B cell (primary cell): ENCODE measurements at regions not wholly inside any gene's neighbourhood (a gene's known extent, or its start where the extent isn't known, plus 50 kb on each side); places are given as distances from the start of the nearest gene placed in this dataset.

ENCODE experiments used
- ATAC-seq: fragments of 200-7000 bp; cut with Tn5 transposase; one replicate; pipeline ENCODE4 v1.10.0; 2021; ENCODE audit warnings: low read depth, mild to moderate bottlenecking, moderate number of reproducible peaks, moderate library complexity
- CTCF ChIA-PET: fragments of 350-600 bp; sonication (Branson Sonifier 250); formaldehyde crosslinking; loops from one replicate; lab custom pipeline; 2021; ENCODE audit warnings: antibody characterized with exemption, inconsistent platforms; lab: Charles Lee
- POLR2A ChIA-PET: fragments of 350-600 bp; sonication (Branson Sonifier 250); formaldehyde crosslinking; loops from one replicate; lab custom pipeline; 2021; ENCODE audit warnings: antibody characterized with exemption; lab: Charles Lee
- DNase-seq: peaks from one replicate; pipeline ENCODE4 v3.0.0; 2013
- H2AFZ ChIP-seq: 2 replicates; pipeline ENCODE4 v1.6.1; 2012; ENCODE audit warnings: mild to moderate bottlenecking, low read depth, low read length; ENCODE audit not compliant: insufficient read depth, poor library complexity, severe bottlenecking
- H3K27ac ChIP-seq, 2 donors: 1 replicate in 1 of 2; 2 replicates in 1 of 2; pipeline ENCODE4 v1.5.1; 2012 to 2013; ENCODE audit warnings: low read length in 2 of 2, mild to moderate bottlenecking in 2 of 2, moderate library complexity in 1 of 2
- H3K27me3 ChIP-seq, 4 experiments: fragments of 200-600 bp in 1 of 4; sonication (generic) in 1 of 4; replicated peaks in 1 of 4; 1 replicate in 2 of 4; 2 replicates in 2 of 4; pipeline versions ENCODE4 v1.6.1 to v1.7.0; 2013 to 2016; ENCODE audit warnings: low read length in 3 of 4, mild to moderate bottlenecking in 2 of 4, mixed read lengths in 1 of 4, moderate library complexity in 1 of 4; ENCODE audit not compliant: insufficient read depth in 4 of 4, control insufficient read depth in 3 of 4; ENCODE audit errors: control extremely low read depth in 1 of 4
- H3K36me3 ChIP-seq, 2 experiments: replicated peaks in 1 of 2; 1 replicate in 1 of 2; 2 replicates in 1 of 2; pipeline versions ENCODE4 v1.6.1 to v1.7.1; 2013; ENCODE audit warnings: low read length in 1 of 2; ENCODE audit not compliant: insufficient read depth in 2 of 2, control insufficient read depth in 1 of 2; ENCODE audit errors: control extremely low read depth in 1 of 2, extremely low read depth in 1 of 2
- H3K4me1 ChIP-seq, 2 donors: fragments of 200-600 bp in 1 of 2; sonication (generic) in 1 of 2; 1 replicate in 1 of 2; 2 replicates in 1 of 2; pipeline versions ENCODE4 v1.5.1 to v1.6.1; 2013 to 2017; ENCODE audit warnings: low read length in 2 of 2; ENCODE audit not compliant: control insufficient read depth in 2 of 2, insufficient read depth in 2 of 2
- H3K4me2 ChIP-seq: replicated peaks from 2 replicates; pipeline ENCODE3; 2012; ENCODE audit warnings: mild to moderate bottlenecking, low read depth, low read length; ENCODE audit not compliant: poor library complexity, severe bottlenecking
- H3K4me3 ChIP-seq, 5 experiments: fragments of 200-600 bp in 1 of 5; sonication (generic) in 1 of 5; 1 replicate in 3 of 5; 2 replicates in 2 of 5; pipeline versions ENCODE4 v1.5.1 to v1.7.0; 2011 to 2016; ENCODE audit warnings: low read length in 4 of 5, mild to moderate bottlenecking in 4 of 5, low read depth in 2 of 5, control low read depth in 1 of 5, moderate library complexity in 1 of 5; ENCODE audit not compliant: insufficient read depth in 1 of 5; ENCODE audit errors: control extremely low read depth in 1 of 5, extremely low read depth in 1 of 5
- H3K79me2 ChIP-seq: fragments of 200-600 bp; sonication (generic); one replicate; pipeline ENCODE4 v1.6.0; 2016; ENCODE audit warnings: low read length; ENCODE audit not compliant: control insufficient read depth, insufficient read depth
- H3K9ac ChIP-seq: fragments of 200-600 bp; sonication (generic); 2 replicates; pipeline ENCODE4 v1.6.1; 2017; ENCODE audit warnings: mild to moderate bottlenecking, low read length, moderate library complexity
- H3K9me3 ChIP-seq, 3 donors: one replicate each; pipeline versions ENCODE4 v1.6.1 to v1.7.1; 2013; ENCODE audit warnings: low read length in 2 of 3; ENCODE audit not compliant: control insufficient read depth in 2 of 3, insufficient read depth in 1 of 3; ENCODE audit errors: control extremely low read depth in 1 of 3
- H4K20me1 ChIP-seq: 2 replicates; pipeline ENCODE4 v1.6.0; 2012; ENCODE audit warnings: mild to moderate bottlenecking, low read length; ENCODE audit not compliant: insufficient read depth, control insufficient read depth, poor library complexity, severe bottlenecking
- H3K27ac Mint-ChIP-seq: one replicate; pipeline ENCODE4 v1.8.0; 2021; ENCODE audit warnings: mixed read lengths
- H3K27me3 Mint-ChIP-seq: one replicate; pipeline ENCODE4 v1.8.0; 2021; ENCODE audit warnings: mixed read lengths
- H3K4me1 Mint-ChIP-seq: one replicate; pipeline ENCODE4 v1.8.0; 2021; ENCODE audit warnings: mixed read lengths
- H3K4me3 Mint-ChIP-seq: one replicate; pipeline ENCODE4 v1.8.0; 2021; ENCODE audit warnings: mixed read lengths
- H3K9me3 Mint-ChIP-seq: one replicate; pipeline ENCODE4 v1.8.0; 2022; ENCODE audit warnings: mixed read lengths; ENCODE audit not compliant: insufficient read depth
- EZH2 ChIP-seq: IDR thresholded peaks from 2 replicates; pipeline ENCODE4 v1.6.1; 2012; ENCODE audit warnings: borderline replicate concordance, low read depth, mild to moderate bottlenecking, moderate library complexity, low read length; ENCODE audit not compliant: insufficient read depth, poor library complexity, severe bottlenecking
- WGBS: methylation state at CpG from one replicate; pipeline ENCODE4 v1.1.5; 2013; ENCODE audit warnings: missing lambda C conversion rate; ENCODE audit not compliant: insufficient coverage; 5-methylcytosine and 5-hydroxymethylcytosine counted together
- intact Hi-C: fragments of 100-400 bp; cut with micrococcal nuclease; formaldehyde crosslinking; loops from one replicate; pipeline ENCODE4 v1.10.0; 2022
- TF ChIP-seq, protein P1 (sequence below): fragments of 200-600 bp; IDR thresholded peaks from one replicate; pipeline ENCODE4 v1.8.0; 2022; ENCODE audit warnings: antibody characterized with exemption, mild to moderate bottlenecking

DNA sequence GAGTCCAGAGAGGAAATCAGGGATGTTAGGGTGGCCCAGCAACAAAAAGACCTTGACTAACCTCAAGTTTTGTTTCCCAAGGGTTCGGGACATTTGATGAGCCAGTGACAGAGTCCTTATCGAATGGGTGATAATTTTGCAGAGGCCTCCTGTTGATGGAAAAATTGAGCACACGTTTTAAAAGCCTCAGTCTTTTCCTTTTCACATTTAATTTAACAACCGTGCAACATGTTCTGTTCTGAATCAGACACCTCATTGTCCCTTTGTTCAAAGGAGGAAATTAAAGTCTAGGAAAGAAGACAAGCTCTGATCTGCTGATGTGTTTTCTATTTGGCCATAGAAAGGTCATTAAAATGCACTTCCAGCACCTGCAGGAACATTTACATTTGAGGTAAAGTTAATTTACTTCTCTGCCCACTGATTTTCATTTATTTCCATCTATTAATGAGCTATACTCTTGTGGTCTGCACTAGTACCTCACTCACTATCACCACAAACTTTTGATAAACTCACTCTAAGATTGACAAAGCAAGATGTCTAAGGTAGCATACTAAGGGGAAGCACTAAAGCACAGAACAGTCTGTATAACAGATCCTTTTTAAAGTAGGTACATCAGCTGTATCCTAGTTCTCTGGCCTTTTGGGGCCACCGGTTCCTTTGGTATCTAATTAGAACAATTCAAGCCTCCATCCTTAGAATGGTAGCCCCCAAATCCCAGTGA lies 147.0 kb downstream of the RPAP3 start:
- Mint-ChIP-seq H3K4me3 (no peak overlapping the region), H3K9me3 (no peaks in the 10 kb centered on the region), H3K27ac (no peak overlapping the region), H3K4me1 (no peaks in the 10 kb centered on the region), H3K27me3 (peaks cover 4% of the 10 kb centered on the region)
- DNase-seq (no peak), ATAC-seq (no peak)
- ChIA-PET POLR2A (no interaction called here), CTCF (no interaction called here)
- 83% methylated on average over 1 of the region's 5 CpGs for WGBS
- TF ChIP-seq EZH2: no peak
- TF ChIP-seq, protein P1, sequence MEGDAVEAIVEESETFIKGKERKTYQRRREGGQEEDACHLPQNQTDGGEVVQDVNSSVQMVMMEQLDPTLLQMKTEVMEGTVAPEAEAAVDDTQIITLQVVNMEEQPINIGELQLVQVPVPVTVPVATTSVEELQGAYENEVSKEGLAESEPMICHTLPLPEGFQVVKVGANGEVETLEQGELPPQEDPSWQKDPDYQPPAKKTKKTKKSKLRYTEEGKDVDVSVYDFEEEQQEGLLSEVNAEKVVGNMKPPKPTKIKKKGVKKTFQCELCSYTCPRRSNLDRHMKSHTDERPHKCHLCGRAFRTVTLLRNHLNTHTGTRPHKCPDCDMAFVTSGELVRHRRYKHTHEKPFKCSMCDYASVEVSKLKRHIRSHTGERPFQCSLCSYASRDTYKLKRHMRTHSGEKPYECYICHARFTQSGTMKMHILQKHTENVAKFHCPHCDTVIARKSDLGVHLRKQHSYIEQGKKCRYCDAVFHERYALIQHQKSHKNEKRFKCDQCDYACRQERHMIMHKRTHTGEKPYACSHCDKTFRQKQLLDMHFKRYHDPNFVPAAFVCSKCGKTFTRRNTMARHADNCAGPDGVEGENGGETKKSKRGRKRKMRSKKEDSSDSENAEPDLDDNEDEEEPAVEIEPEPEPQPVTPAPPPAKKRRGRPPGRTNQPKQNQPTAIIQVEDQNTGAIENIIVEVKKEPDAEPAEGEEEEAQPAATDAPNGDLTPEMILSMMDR: no peak
- H3K4me2 ChIP-seq: no peak overlapping the region
- no peaks in the 10 kb centered on the region for H4K20me1 ChIP-seq
- H2AFZ ChIP-seq: no peak overlapping the region
- peaks cover 0 to 3% (median 1%) of the 10 kb centered on the region in 4 experiments for H3K27me3 ChIP-seq
- H3K9ac ChIP-seq: no peak overlapping the region
- H3K79me2 ChIP-seq: no peaks in the 10 kb centered on the region
- no peak overlapping the region for H3K4me3 ChIP-seq
- H3K9me3 ChIP-seq: no peaks in the 10 kb centered on the region
- H3K36me3 ChIP-seq: no peaks in the 10 kb centered on the region
- H3K4me1 ChIP-seq: no peaks in the 10 kb centered on the region
- no peak overlapping the region for H3K27ac ChIP-seq
- intact Hi-C loops: no loop called here

DNA sequence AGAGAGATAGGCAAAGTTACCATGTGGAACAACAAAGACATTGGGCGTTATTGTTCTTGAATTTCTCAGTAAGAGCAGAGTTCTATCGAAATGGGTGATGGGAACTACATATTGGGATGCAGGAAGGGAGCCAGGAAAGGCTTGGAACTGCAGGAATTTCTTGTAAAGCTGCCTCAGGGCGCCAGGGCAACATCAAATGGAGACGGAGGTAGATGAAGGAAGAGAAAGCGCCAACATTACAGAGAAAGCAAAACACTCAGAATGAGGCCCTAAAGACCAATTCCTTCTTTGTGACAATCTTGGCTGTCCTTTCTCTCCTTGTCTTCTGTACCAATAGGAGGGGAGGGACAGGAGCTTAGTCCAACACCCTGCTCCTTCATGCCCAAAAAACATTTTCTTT lies 148.4 kb downstream of the RPAP3 start:
- Histone ChIP-seq H3K4me1 (no peaks in the 10 kb centered on the region), H2AFZ (no peak overlapping the region), H3K79me2 (no peaks in the 10 kb centered on the region), H4K20me1 (no peaks in the 10 kb centered on the region), H3K4me2 (no peak overlapping the region), H3K9ac (no peak overlapping the region), H3K27me3 (peaks cover 0 to 3% (median 0%) of the 10 kb centered on the region in 4 experiments), H3K27ac (no peak overlapping the region), H3K4me3 (no peak overlapping the region), H3K36me3 (no peaks in the 10 kb centered on the region), H3K9me3 (peaks cover 3 to 12% (median 9%) of the 10 kb centered on the region in 3 donors)
- H3K27me3 Mint-ChIP-seq: peaks cover 4% of the 10 kb centered on the region
- DNase-seq (no peak), ATAC-seq (no peak)
- no peak overlapping the region for H3K4me3 Mint-ChIP-seq
- no peaks in the 10 kb centered on the region for H3K4me1 Mint-ChIP-seq
- 83% methylated on average over 2 of the region's 5 CpGs for WGBS
- intact Hi-C loops: no loop called here
- ChIA-PET CTCF (no interaction called here), POLR2A (no interaction called here)
- H3K27ac Mint-ChIP-seq: no peak overlapping the region
- peaks cover 5% of the 10 kb centered on the region for H3K9me3 Mint-ChIP-seq
- TF ChIP-seq, protein P1: no peak
- TF ChIP-seq EZH2: no peak
